Activated CD4-positive, CD25-positive, alpha-beta regulatory T cell treated with anti-CD3 and anti-CD28 coated beads, Interleukin-2, amount 50 U/mL, for 16 hours (primary cell): ENCODE measurements at regions not wholly inside any gene's neighbourhood (a gene's known extent, or its start where the extent isn't known, plus 50 kb on each side); places are given as distances from the start of the nearest gene placed in this dataset.

Experiments
- DNase-seq: peaks from one replicate; pipeline ENCODE4 v3.0.0-alpha.2; 2020; ENCODE audit warnings: low read depth, low spot score

- DNase-seq, result no peak
Measured at GRCh38 chr6:4561078-4561435, 215.1 kb upstream of the CDYL start.

GRCh38 chr6:4560221-4561077, 215.8 kb upstream of the CDYL start:
- DNase-seq, result no peak

DNA sequence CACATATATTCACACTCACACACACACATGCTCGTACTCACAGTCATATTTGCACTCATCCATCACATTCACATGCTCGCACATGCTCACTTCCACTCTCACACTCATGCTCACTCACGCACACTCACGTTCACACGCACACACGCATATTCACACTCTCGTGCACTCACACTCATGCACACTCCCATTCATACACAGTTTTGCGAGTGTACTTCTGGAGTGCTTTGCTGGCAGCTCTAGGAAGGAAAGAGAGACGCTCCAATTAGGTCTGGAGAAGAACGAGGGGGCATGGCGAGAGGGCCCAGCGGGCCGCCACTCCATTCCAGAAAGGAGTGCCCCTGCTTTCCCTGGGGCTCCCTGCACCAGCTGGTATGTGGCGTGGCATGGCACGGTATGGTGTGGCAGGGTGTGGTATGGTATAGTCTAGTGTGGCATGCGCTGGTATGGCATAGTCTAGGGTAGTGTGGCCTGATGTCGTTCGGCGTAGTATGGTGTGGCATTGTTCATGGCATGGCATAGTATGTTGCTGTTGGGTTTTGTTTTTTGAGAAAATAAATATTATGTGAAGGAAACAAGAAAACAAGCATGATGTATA, 216.8 kb upstream of the CDYL start:
- no peak for DNase-seq

DNA sequence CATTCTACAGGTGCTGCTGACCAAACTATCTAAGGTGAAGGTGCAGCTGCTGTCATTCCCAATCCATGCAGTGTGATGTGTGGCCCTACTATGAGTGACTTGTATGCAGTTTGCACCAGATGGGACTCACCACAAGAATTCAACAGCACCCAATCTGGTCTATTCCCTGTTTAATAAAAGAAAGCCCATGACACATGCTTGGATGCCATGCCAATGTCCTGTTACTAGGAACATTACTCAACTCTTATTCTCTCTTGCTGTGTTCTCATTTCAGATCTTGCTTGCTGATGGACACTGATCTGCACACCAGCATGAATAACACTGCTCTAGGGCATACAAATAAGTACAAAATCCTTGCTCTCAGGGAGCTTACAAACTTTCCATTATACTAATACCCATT, 221.6 kb upstream of the CDYL start:
- DNase-seq, result no peak

GRCh38 chr6:4553387-4553786, 222.8 kb upstream of the CDYL start:
- no peak for DNase-seq

DNA sequence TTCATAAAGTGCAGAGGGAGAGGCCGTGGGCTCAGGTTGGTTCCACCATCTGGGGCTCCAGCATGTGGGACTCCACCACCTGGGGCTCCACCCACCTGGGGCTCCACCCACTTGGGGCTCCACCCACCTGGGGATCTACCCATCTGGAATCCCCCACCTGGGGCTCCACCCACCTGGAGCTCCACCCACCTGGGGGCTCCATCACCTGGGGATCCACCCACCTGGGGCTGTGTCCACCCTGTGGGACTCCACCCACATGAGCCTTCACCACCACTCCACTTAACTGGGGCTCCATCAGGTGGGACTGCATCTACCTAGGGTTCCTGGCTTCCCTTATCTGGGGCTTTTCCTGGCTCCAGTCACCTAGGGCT, 226.0 kb upstream of the CDYL start:
- no peak for DNase-seq

- DNase-seq, result no peak
Measured at GRCh38 chr6:4549556-4550226, 226.5 kb upstream of the CDYL start.

DNA sequence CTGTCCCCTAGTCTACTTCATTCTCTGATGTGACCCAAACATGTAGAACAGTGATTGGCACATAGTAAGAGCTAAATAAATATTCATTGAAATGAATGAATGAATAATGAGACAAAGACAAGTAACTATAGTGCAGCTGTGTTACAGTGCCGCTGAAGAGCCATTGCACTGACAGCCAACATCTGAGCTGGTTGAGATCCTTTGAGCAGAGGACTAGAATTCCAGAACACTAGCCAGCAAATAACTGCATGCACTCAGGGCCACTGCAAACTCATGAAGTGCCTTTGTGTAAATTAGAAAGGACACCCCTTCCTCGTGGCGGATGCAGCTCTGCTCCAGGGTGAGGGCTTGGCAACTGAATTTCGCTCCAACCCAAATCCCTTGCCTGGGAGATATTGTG, 230.3 kb upstream of the CDYL start:
- DNase-seq, result no peak

DNA sequence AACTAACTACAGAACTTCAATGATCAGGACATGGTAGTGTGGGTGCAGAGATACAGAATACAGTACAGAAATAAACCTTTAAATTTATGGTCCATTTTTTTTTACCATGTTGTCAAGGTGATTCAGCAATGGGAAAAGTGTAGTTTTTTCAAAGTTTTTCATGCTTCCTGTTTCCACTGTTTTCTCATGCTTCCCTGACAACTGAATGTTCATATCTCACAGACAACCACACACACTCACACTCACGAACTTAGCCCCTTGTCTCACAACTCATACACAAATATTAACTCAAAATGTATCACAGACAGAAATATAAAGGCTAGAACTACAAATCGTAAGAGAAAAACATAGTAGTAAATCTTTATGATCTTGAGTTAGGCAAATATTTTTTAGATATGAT, 232.6 kb upstream of the CDYL start:
- DNase-seq, result no peak

GRCh38 chr6:4533576-4533975, 242.6 kb upstream of the CDYL start:
- DNase-seq, result no peak

- DNase-seq, result no peak
Measured at GRCh38 chr6:4531406-4531805, 244.8 kb upstream of the CDYL start.

DNA sequence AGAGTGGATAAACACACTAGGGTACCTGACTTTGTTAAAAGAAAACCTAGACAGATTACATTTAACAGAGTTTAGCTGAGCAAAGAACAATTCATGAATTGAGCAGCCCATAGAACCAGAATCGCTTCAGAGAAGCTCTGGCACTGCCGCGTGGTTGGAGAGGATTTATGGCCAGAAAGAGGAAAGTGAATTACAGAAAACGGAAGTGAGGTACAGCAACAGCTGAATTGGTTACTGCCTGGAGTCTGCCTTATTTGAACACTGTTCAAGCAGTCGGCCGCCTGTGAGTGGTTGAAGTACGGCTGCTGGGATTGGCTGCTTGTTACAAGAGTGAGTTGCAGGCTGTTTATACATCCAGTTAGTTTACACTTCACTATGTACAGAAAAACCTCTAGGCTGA, 253.8 kb upstream of the CDYL start:
- DNase-seq, result no peak

DNA sequence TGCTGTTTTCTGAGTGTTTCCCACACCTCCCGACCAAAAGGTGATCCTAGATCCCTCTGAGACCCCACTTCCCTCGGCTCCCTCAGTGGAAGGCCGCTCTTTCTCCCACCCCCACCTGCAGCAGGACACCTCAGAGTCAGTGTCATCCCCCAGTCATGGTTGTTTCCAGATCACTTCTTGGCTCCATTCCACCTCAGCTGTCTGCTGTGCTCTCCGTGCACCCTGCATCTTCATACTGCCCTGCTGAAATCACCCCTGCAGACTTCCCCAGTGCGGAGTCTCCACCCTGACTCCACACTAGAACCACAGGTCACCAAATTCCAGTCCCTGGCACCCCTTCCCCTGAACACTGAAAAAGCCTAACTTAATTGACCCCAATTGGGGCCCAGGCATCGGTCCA, 255.1 kb upstream of the CDYL start:
- DNase-seq, result no peak

DNA sequence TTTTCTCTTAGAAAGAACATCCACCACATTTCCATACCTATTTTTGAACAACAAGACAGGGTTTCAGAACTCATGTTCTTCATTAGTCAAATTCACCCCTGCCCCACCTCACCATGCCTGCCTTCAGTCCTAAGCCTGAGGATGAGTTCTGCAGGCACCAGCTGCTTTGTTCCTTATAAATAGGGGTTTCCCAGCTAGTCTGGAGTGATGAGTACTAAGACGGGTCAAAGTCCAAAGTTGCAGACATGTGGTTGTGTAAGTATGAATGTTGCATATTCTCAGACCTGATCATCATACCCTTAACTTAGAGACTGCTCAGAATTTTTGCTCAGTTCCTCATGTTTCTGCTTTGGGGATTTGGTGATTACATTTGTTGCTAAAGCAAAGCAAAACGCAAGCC, 257.7 kb upstream of the CDYL start:
- no peak for DNase-seq

DNA sequence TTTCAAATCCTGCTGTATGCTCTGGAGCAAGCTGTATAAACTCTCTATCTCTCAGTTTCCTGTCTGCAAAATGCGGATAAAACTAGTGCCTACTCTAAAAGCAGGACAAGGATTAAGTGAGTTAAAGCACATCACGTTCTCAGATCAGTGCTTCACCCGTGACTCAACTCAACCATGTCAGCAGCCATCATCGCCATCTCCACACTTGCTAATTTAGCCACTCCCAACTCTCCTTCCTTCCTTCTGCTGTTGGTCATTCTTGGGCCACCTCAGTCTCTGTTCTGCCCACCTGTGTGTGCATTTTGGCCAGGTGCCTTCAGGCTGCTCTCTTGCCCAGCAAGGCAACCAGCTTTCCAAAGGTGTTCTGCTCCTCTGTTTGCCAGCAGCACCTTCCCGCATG, 260.0 kb upstream of the CDYL start:
- no peak for DNase-seq

DNA sequence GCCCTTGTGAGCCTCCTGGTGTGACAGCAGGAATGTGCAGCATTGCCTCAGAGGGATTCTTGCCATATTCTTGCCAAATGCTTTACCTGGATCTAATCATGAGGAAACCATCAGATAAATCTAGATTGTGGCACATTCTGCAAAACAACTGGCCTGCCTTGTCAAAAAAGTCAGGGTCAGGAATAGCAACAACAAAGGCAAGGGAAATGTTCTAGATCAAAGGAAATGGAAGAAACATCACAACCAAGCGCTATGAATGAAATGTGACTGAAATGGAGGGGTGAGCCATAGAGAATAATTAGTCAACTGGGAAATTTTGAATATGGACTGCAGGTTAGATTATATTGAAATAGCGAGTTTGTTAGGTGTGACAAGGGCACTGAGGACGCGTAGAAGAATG, 262.6 kb upstream of the CDYL start:
- DNase-seq, result no peak

GRCh38 chr6:4512051-4512471, 264.1 kb upstream of the CDYL start:
- DNase-seq, result no peak

DNA sequence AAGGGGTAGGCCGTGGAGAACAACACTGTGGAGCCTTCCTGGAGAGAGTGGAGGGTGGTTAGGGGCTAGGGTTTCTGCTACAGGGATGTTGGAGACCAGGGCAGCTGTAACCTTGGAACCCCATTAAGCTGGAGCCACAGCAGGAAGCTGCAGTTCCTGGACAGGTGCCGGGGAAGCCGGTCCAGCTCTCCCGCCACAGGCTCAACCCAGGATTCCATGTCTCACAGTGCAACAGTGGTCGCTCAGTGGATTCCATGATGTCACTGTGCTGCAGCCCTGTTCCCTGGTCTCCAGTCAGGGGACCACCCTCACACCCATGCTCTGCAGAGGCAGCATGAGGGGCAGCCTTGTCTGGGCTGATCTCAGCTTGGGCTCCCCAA, 264.6 kb upstream of the CDYL start:
- no peak for DNase-seq

DNA sequence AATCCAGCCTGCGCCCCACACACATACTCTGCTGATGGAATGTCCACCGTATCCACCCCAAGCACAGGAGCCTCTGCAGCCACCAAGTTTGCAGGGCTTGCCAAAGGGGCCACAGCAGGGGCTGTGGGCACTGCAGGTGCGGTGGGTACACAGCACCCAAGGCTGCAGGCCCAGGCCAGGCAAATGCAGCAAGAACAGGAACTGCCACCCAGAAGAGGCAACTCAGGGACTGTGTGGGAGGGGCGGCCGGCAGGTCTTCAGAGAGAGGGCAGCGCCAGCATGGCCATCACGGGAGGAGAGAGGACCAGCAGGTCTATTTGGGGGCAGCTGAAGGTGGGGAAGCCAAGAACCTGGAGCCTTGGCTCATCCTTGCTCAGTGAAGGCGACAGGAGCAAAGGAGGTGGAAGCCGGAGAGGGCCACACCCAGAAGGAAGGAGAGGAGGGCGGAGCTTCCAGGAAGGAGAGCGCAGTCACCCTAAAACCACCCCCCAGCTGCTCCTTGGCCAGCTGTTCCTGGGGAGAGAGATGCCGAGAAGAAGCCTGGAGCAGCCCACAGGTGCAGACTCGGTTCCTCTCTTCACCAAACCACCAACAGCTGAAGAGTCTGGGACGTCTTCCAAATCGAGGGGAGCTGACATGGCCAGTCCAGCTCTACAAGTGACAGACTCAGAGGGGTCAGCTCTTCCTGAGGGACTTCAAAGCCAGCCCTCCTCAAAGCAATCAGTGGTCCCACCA, 265.1 kb upstream of the CDYL start:
- DNase-seq, result no peak

DNA sequence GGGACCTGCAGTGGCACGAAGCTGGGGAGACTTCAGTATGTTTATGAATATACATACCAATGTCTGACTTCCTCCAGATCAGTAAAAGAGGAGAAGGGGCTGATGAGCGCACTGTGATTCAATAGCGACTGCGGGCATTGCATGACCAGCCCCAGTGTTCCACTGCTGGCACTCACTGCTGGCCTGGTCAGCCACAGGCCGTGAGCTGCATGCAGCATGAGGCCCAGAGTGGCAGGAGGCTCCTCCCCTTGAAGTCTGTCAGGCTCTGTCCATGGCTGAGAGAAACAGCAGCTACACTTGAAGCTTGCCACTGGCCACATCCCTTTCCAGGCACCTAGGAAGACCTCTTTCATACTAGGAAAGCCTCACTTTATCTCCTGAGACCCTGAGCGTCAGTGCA, 265.9 kb upstream of the CDYL start:
- no peak for DNase-seq

DNA sequence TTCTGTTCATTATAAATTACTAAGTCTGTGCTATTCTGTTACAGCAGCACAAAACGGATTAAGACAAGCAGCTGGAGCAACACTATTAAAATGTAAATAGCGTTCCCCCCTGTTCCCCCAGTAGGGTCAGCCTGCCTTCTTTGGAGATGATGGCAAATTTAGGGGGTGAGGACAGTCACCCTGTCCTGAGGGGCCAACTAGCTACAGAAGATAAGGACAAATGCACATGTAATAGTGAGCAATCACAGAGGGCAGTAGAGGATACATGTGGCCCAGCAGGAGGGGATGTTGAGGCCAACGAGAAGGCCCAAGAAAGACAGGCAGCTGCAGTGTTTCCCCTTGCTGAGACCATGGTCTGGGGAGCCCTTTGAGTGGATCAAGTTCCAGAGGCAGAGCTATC, 266.7 kb upstream of the CDYL start:
- no peak for DNase-seq

GRCh38 chr6:4506792-4507191, 269.4 kb upstream of the CDYL start:
- DNase-seq, result no peak

GRCh38 chr6:4506223-4506622, 270.0 kb upstream of the CDYL start:
- DNase-seq, result no peak
